LNCAP (cell line): ENCODE measurements at regions not wholly inside any gene's neighbourhood (a gene's known extent, or its start where the extent isn't known, plus 50 kb on each side); places are given as distances from the start of the nearest gene placed in this dataset.

Experiments used
- TF ChIP-seq, protein P1 (sequence below): fragments of 450-650 bp; IDR thresholded peaks from 2 replicates; pipeline ENCODE4 v1.5.1; 2017; ENCODE audit warnings: mild to moderate bottlenecking

DNA sequence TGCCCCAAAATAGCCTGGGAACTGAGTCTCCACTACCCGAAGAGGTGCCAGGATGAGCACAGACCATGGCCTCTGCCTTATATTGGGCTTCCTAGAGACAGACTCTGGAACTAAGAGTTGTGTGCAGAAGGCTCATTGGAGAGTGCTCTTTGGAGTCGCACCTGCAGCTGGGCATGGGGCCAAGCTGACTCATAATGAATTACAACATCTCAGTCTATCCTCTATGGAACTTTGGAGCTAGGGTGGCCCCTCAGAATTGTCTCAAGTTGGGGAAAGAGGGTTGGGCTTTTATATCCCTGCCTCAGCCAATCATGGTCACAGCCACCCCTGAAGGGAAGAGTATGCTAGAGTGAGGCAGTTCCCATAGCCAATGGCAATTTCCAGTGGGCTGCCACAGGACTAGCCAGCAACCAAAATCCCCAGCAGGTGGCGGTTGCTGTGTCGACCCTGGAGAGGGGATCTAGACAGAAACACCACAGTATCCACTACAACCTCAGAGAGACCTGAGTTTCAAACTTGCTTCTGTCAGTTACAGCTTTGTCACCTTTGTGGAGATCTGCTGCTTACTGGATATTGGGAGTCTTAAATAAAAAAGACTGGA is 93.8 kb downstream of the DMRTA2 start:
- TF ChIP-seq, protein P1, sequence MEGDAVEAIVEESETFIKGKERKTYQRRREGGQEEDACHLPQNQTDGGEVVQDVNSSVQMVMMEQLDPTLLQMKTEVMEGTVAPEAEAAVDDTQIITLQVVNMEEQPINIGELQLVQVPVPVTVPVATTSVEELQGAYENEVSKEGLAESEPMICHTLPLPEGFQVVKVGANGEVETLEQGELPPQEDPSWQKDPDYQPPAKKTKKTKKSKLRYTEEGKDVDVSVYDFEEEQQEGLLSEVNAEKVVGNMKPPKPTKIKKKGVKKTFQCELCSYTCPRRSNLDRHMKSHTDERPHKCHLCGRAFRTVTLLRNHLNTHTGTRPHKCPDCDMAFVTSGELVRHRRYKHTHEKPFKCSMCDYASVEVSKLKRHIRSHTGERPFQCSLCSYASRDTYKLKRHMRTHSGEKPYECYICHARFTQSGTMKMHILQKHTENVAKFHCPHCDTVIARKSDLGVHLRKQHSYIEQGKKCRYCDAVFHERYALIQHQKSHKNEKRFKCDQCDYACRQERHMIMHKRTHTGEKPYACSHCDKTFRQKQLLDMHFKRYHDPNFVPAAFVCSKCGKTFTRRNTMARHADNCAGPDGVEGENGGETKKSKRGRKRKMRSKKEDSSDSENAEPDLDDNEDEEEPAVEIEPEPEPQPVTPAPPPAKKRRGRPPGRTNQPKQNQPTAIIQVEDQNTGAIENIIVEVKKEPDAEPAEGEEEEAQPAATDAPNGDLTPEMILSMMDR: no peak

DNA sequence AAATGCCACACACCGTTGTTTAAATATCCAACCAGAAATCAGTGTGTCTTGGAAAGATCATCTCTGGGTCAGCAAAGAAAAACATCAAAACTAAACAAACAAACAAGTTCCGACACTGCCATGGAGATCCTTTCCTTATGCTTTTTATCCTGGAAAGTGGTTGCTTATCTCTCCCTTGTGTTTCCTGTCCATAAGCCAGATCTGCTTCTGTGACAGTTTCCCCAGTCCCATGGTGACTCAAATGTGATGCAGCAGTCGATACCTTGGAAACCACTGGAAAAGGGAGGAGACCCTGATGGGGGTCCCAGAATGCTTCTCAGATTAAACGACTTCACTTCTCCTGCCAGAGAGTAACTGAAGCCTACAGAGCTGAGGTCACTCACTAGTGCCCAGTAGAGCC is 94.7 kb downstream of the DMRTA2 start:
- TF ChIP-seq, protein P1: no peak

DNA sequence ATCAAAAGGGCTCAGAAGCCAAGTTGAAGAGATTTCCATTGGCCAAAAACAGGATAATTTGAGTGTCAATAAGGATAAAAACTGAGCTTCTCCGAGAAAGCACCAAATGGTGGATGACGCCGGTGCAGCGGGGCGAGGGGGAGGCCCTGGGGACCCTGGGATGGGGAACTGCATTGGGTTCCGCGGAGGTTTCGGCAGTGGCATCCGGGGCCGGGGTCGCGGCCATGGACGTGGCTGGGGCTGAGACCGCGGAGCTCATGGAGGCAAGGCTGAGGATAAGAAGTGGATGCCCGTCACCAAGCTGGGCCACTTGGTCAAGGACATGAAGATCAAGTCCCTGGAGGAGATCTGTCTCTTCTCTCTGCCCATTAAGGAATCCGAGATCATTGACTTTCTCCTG is 97.2 kb downstream of the DMRTA2 start:
- TF ChIP-seq, protein P1: no peak

DNA sequence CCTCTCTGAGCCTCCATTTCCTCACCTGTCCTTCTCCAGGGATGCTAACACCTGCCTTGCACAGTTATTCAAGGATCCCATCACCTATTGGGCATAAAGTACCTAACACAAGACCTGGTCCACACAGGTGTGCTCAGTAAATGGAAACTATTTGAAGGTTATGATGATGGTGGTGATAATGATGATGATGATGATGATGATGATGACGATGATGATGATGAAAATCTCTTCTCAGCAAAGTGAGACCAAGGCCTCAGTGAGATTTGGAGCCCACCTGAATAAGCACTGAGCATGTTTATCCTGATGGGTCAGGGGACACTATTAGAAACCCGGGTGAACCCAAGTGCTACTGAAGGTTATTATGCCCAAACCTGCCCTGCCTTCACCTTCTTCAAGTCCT is 100.7 kb downstream of the DMRTA2 start:
- TF ChIP-seq, protein P1: no peak

DNA sequence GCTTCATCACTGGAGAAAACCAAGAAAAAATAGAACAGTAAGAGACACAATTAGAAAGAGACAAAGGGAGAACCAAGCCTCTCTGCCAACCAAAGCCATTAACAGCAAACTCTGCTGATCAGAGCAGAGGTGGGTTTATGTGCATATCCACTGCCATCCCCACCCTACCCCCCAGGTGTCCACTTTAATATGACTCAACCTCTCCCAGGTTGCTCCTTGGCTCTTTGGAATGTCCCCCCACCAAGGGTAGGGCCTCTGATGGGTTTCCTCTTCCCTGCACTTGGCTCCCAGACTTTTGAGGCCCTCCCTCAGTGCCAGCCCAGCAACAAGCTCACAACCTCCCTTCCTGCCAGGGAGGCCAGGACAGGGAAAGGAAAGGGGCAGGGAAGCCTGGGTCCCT is 104.8 kb downstream of the DMRTA2 start:
- TF ChIP-seq, protein P1: no peak

DNA sequence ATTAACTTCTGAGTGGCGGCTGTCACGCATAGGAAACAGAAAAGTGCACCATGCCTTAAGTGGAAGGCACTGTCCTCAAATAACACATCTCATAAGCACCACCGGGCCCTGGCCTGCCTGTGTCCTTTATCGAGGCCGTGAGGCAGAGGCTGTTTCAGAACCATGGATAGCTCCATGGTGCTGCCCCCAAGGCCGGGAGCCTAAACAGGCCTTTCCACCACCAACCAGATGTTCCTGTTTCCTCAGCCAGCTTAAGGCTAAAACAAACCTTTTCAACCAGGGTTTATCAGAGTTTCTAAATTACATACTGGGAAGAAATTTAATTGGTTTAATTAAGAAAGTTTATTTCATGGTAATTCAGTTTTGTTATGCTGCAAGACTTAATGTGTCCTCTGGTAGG is 114.4 kb downstream of the DMRTA2 start:
- TF ChIP-seq, protein P1: no peak

DNA sequence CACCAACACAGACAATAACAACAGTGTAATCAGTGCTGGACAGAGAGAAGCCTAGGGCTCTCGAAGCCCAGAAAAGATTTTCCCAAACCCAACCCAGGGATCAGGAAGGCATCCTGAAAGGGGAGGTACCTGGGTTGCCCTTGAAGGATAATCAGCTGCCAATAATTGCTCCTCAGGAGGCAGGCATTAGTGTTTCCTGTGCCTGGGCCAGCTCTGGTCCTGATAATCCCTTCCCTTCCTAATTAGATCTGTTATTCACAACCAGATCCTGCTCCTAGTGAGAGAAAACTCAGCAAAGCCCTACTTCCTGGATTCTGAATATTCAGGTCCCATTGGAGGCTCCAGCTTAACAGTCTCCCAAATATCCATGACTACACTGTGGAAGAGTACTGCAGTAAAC is 117.4 kb downstream of the DMRTA2 start:
- TF ChIP-seq, protein P1: no peak

DNA sequence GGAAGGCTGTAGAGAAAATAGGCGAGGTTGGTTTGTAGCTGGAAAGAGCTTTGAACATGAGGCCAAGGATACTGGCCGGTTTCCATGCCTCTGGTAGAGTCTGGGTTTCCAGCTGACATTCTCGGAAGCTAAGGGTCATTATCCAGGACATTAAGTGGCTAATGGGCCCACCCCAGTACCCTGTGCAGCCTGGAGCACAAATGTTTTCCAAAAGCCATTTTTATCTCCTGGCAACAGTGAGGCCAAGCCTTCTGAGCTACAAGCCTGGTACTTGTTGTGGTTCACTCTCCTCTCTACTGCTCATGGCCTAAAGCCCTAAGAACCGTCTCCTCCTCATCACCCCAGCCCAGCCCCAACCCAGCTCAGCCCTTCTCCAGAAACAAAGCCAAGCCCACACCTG is 122.9 kb downstream of the DMRTA2 start:
- TF ChIP-seq, protein P1: no peak
